Hepatocyte (in vitro differentiated cells): ENCODE measurements at regions not wholly inside any gene's neighbourhood (a gene's known extent, or its start where the extent isn't known, plus 50 kb on each side); places are given as distances from the start of the nearest gene placed in this dataset.

Experiments
- EZH2 ChIP-seq: fragments of 200-600 bp; sonication (generic); IDR thresholded peaks from 2 replicates; pipeline ENCODE4 v1.6.1; 2016; ENCODE audit warnings: antibody characterized with exemption, mild to moderate bottlenecking, borderline replicate concordance
- EZH2phosphoT487 ChIP-seq: fragments of 200-600 bp; sonication (generic); IDR thresholded peaks from one replicate; pipeline ENCODE4 v1.6.1; 2018; ENCODE audit warnings: antibody characterized with exemption, mild to moderate bottlenecking, low read depth, moderate library complexity; ENCODE audit not compliant: unreplicated experiment, severe bottlenecking
- TF ChIP-seq, protein P1 (sequence below): fragments of 200-600 bp; sonication (generic); IDR thresholded peaks from 2 replicates; pipeline ENCODE4 v1.5.1; 2016; ENCODE audit warnings: antibody characterized with exemption, mild to moderate bottlenecking; ENCODE audit not compliant: poor library complexity

DNA sequence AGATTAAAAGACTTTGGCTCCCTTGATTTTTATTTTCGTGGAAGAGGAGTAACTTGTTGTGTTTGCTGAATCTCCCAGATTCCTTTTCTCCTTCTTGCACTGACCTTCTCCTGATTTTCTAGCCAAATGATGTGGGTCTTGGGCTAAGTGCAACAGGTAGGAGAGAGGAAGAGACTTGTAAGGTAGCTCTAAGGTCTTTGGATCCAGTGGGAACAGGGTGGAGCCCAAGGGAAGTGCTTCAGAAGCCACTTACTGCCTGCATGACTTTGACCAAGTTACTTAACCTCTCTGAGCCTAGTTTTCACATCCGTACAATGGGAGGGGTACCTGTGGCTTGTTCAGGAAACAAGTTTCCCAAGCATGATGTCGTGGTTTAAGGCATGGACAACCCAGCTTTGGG, 111.3 kb upstream of the IRX3 start:
- TF ChIP-seq, protein P1, sequence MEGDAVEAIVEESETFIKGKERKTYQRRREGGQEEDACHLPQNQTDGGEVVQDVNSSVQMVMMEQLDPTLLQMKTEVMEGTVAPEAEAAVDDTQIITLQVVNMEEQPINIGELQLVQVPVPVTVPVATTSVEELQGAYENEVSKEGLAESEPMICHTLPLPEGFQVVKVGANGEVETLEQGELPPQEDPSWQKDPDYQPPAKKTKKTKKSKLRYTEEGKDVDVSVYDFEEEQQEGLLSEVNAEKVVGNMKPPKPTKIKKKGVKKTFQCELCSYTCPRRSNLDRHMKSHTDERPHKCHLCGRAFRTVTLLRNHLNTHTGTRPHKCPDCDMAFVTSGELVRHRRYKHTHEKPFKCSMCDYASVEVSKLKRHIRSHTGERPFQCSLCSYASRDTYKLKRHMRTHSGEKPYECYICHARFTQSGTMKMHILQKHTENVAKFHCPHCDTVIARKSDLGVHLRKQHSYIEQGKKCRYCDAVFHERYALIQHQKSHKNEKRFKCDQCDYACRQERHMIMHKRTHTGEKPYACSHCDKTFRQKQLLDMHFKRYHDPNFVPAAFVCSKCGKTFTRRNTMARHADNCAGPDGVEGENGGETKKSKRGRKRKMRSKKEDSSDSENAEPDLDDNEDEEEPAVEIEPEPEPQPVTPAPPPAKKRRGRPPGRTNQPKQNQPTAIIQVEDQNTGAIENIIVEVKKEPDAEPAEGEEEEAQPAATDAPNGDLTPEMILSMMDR, result no peak
- TF ChIP-seq EZH2phosphoT487 (no peak), EZH2 (no peak)
